DMS114 treated with DMSO at 0.1 percent for 48 hours (cell line): ENCODE measurements at regions not wholly inside any gene's neighbourhood (a gene's known extent, or its start where the extent isn't known, plus 50 kb on each side); places are given as distances from the start of the nearest gene placed in this dataset.

Source experiments
- DNase-seq: peaks from one replicate; lab custom pipeline; 2025; ENCODE audit not compliant: unreplicated experiment; lab: John Stamatoyannopoulos, UW

DNA sequence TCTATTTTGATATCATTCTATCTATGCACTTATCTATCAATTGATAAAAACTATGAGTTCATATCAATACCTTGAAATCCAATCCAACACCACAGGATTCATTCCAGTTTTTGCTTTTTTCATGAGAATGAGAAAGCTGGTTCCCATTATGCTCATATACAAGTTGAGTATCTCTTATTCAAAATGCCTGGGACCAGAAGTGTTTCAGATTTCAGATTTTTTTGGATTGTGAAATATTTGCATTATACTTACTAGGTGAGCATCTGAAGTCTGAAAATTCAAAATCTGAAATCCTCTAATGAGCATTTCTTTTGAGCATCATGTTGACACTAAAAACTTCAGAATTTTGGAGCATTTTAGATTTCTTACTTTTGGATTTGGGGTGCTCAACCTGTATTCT, 67.8 kb upstream of the DCBLD2 start:
- DNase-seq = no peak

DNA sequence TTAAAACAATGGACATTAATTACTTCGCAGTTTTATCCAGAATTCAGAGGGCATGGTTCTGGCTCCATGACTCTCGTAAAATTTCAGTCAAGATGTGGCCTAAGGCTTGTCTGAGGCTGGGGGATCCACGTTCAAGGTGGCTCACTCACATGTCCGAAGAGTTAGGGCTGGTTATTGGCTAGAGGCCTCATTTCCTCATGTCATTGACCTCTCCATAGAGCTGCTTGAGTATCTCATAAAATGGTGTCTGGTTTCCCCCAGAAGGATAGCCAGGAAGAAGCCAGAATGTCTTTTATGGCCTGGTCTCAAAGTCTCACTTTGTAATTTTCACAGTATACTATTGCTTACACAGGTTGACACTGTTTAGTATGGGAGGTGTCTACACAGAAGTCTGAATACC, 67.3 kb upstream of the DCBLD2 start:
- DNase-seq = no peak

DNA sequence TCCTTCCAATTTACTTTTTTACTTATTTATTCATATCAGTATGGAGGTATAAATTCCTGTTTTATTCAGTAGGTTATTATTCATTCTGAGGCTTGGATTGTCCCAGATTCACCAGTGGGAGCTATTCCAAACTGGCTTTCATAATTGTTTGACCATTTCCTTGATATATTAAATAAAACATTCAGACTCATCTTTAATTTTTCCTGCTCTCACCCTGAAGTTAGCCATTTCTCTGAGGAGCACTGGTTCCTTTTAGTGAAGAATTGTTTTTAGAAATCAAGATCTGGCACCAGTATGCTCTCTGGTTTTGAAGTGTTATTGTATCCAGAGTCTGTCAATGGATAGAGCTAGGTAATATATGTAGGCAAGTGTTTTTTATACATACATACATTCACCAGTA, 66.9 kb upstream of the DCBLD2 start:
- no peak for DNase-seq

DNA sequence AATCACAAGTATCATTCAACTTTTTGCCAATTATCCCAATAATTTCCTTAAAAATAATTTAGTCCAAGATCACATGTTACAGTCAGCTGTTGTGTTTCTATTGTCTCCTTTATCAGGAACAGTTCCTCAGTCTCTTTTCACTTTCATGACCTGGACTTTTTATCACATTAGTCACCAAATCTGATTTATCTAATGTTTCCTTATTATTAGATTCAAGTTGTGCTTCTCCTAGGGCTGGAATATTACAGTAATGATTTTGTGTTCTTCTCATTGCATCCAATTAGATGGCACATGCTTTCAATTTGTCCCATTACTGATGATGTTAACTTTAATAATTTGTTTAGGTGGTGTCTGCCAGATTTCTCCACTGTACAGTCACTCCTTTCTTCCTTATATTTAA, 66.3 kb upstream of the DCBLD2 start:
- DNase-seq = no peak

DNA sequence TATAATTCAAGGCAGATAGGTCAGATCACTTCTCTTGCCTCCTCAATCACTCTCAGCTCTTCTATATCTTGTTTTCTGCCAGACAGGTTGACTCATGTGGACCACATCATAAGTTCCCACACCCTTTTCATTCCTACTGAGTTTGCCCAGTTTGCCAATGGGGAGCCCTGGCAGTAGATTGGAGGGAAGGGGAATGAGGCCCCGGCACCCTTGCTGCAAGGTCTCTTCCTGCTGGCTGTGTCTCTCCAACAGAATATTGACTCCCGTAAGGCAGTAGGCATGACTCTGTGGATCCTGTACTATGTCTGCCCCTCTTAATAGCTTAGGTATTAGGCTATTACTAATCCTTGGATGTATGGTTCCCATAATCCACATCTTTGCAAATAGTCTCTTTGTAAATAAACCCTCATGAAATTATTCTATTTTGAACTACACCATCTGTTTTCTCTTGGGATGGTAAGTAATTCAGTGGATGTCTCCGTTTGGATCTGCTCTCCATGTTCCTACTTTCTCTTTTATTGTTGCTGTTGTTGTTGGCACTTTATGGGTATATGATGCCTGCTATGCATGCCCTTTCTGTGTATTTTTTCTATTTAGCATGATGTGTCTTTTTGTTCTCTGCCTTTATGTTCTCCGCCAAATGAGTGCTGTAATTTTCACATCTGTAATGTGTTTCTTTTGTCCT, 65.5 kb upstream of the DCBLD2 start:
- DNase-seq = no peak

DNA sequence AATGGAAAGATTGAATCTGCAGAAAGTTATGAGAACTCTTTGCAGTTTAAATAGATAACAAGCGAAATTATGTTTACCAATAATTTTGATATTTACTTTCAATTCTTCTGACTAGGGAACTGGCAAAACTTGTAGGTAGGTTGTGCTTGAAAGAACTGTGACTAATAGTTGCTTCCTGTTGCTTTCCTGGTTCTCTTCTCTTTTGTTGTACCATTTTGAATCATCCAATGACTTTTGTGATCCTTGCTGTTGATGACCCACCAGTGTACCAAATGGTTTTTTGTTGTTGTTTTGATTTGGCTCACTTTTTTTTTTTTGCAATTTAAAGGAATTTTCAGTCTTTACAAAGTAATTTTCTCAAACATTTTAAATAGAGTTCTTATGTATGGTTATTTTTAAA, 64.9 kb upstream of the DCBLD2 start:
- DNase-seq = no peak

DNA sequence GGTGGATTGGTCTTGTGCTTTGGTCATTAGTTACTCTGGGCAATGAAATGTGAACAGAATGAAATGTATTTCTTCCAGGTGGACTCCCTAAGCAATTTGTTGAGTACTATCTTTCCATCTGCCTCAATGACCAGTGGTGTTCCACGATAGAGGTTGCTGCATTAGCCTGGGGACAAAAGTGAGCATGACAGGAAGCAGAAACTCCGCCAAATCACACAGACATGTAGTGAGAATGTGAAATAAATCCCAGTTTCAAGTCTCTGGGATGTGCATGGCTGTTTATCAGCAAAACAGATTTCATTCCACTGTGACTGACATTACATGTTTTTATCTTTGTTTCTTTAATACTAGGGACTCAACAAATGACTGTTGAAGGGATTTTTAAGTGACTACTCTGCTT, 63.3 kb upstream of the DCBLD2 start:
- DNase-seq = no peak

DNA sequence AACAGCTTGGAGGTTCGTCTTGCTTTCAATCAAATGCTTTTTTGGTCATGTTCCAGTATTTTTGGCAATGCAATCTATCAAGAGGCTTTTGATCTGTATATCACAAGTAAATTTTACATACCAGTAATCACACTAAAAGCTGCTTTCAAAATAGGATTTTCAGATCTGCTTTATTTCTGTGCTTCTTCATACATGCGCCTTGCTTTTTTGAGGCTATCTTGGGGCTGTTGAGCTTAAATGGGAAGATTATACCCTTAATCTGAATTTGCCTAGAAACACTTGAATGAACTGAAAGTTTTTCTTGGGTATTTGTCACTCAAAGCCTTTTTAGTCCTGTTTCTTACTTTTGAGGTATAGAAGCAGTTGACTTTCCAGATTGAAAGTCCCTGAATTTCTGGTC, 62.1 kb upstream of the DCBLD2 start:
- no peak for DNase-seq

DNA sequence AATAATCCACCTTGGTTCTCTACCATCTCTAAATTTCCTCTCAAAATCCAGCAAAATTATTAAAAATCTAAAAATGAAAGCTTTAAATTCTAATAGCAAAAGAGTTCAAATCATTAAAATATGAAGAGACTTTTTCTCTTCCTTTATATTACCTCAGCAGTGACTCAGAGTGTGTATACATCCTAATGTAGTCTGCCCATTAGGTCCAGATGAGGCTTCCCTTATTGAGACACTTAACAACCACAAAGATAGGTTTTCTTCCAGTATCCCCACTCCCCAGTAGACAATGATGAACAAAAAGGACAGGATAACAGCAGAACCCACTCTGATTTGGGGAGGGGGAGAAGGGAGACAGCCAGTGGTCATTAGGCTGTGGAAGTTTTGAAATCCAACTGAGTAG, 61.5 kb upstream of the DCBLD2 start:
- DNase-seq = no peak

DNA sequence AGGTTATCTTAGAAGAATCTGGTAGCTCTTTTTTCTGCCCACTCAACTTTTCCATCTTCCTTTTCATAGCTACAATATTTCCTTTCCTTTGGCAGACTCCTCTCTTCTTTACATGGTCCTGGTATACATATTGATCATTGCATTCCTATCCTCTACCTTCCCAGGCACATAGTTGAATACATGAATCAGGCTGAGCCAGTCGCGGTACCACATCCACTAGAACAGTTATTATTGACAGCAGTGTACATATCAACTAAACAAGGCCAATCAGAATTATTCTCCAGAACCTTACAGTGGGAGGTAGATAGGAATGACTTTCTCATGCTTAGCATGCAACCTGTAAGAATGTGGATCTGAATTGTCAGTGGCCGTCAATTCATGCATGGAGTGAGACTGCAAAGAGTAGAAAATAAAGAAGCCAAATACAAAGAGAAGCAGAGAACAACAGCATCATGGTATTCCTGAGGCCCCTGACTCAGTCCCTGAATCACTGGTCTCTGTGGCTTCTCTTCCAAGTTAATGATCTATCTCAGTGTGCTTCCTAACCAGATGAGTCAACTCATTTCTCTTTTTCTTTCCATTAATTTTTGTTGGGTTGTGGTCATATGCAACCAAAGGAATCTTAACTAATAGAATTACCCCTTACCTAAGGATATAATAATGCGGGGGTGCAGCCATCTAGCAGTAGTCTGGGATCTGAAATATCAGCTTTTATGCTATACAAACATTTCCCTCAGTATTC, 60.9 kb upstream of the DCBLD2 start:
- no peak for DNase-seq

DNA sequence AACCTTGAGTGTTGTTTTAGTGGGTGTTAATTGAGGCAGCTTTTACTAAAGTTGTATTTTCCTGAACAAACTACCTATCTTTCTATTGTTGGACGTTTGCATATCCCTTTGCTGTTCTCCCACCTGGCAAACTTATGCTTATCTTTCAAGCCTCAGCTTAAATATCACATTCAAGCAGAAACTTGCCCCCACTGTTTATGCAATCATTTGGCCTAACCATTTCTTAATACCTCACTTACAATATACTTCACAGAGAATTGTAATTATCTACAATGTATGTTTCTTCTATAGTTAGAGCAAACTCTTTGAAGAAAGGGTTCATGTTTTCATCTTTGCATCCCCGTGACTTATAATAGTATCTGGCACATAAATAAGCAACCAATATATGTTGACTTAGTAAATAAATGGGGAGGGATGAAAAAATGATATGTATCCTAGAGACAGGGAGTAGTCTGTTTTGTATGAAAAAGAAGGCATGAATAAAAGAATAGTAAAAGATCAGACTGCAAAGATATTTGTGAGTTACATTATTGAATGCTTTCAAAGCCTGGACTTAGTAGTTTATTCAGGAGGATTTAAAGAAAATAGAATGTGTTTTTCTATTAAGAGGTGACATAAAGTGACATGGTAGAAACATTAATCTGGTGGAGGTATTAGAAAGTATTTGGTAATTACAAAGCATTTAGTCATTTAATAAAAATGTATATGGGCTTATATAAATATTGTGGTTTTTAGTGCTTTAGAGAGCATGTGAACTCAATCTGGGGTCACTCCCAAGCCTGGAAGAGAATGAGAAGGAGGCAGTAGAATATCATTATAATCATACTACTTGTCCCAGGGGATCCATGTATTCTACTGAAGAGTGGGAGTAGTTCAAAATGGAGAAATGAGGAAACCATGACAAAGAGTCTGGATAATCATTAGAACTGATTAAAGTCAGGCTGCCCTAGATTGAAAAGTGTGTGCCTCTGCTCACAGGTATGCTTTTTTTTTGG, 60.0 kb upstream of the DCBLD2 start:
- DNase-seq = no peak

DNA sequence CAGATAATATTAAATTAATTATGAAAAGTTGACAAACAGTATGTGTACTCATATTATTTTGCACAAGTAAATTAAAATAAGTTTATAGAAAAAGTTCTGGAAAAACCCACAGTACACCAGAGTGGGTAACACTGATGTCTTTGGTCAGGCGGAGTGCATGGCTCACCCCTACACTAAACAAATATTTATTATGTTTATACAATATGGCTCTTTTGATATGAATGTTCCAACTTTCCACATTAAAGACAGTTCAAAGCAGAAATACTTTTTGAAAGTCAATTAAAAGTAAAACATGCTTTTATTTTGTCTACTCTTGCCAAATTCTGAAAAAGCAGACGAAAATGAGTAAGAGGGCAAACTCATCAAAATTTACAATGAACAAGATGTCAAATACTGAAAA, 56.2 kb upstream of the DCBLD2 start:
- no peak for DNase-seq

DNA sequence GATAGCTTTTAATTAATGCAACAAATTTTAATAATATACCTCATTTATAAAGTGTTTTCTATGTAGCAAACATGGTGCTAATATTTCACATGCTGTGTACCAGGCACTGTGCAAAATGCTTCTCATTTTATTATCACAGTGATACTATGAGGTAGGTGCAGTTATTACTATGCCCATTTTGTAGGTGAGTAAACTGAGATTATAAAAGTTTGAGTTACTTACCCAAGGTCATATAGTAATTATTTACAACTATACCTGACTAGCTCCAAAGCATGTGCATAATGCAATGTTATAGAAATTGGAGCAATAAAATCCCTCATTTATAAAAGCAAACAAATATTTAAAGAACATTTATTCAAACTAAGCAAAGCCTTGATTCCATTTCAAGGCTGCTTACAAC, 54.5 kb upstream of the DCBLD2 start:
- no peak for DNase-seq

DNA sequence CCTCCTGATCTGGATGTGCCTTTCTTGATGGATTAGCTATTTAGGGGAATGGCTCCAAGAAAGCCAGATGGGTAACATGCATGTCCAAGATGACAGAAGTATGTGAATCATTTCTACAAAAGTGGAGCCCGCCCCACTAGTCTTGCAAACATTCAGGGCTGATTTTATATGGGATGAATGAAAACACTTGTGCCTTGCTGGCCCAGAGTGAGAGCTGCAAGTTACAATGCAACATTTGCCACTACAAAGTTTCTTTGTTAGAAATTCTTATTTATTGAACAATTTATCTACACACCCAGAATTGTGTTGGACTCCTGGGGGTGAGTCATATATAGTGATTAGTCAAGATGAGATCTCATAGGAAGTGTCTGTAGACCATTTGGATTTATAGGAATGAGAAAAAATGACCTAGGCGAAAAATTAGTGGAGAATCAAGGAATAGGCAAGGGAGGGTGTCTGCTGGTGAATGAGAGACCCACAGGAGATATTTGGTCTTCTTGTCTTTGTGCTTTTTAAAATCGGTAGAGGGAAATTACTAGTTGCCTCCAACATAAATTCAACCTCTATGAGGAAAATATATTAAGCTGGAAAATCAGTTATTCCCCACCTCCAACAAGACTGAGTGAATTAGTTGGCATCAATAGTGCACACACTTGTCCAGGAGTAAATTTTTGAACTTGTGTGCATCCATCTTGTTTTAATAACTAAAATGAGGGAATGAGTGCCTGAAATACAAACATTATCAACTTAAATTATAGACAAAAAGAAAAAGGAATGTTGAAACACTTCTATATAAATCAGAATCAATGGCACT, 53.5 kb upstream of the DCBLD2 start:
- no peak for DNase-seq

DNA sequence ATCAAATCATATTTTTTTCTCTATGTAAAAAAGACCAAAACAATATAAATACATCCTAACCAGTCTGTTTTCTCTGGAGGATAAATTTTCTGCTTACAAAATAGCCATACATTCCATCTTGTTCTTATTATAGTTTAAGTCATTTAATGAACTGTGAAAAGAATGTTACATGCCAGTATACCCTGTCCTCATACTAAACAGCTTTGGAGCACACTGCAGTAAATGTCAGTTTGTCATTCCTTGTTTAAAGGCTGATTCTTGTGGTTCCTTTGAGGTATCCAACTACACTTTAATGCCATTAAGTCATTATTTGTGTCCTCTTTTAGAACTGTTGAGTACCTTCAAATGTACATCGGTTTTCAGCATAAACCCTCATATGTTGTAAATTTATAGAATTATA, 52.7 kb upstream of the DCBLD2 start:
- no peak for DNase-seq

DNA sequence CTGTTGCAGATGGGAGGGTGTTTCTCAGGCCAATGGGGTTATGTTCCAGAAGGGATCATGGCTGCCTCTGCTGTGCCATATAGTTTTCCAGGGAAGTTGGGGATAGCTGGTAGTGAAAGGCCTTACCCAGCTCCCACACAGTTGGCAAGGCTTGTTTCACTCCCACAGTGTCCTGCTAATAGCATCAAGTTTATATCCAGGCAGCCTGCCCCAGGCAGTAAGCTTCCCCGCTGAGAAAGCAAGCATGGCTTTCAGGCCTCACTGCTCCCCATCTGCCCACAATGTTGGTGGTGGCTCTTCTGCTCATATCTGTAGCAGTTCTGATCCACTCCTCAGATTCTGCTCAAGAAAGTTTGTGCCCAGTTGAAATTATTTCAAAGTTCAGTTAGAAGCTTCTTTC, 50.9 kb upstream of the DCBLD2 start:
- no peak for DNase-seq
